ENCODE measurements at regions not wholly inside any gene's neighbourhood (a gene's known extent, or its start where the extent isn't known, plus 50 kb on each side); places are given as distances from the start of the nearest gene placed in this dataset.

DNA sequence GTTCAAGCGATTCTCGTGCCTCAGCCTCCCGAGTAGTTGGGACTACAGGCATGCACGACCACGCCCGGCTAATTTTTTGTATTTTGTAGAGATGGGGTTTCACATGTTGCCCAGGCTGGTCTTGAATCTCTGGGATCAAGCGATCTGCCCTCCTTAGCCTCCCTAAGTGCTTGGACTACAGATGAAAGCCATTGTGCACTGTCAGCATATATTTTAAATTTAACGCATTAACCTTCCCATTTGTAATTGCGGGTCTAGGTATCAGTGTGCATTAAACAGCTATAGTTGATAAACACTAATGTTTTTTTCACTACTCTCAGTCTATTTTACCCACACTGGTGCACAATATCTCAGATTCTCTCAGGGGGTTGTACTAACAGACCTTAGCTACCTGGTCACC is 1930.8 kb downstream of the C4orf33 start:
- H3K36me3 Mint-ChIP-seq (ENCODE audit: unreplicated experiment): no peaks in the 10 kb centered on the region
- no peaks in the 10 kb centered on the region for H3K27me3 Mint-ChIP-seq (ENCODE audit: unreplicated experiment)
- TF ChIP-seq, protein P1, sequence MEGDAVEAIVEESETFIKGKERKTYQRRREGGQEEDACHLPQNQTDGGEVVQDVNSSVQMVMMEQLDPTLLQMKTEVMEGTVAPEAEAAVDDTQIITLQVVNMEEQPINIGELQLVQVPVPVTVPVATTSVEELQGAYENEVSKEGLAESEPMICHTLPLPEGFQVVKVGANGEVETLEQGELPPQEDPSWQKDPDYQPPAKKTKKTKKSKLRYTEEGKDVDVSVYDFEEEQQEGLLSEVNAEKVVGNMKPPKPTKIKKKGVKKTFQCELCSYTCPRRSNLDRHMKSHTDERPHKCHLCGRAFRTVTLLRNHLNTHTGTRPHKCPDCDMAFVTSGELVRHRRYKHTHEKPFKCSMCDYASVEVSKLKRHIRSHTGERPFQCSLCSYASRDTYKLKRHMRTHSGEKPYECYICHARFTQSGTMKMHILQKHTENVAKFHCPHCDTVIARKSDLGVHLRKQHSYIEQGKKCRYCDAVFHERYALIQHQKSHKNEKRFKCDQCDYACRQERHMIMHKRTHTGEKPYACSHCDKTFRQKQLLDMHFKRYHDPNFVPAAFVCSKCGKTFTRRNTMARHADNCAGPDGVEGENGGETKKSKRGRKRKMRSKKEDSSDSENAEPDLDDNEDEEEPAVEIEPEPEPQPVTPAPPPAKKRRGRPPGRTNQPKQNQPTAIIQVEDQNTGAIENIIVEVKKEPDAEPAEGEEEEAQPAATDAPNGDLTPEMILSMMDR (IDR thresholded peaks at IDR 0.05): no peak
- H3K9me3 Mint-ChIP-seq (ENCODE audit: unreplicated experiment): no peaks in the 10 kb centered on the region
- H3K4me3 Mint-ChIP-seq (ENCODE audit: unreplicated experiment): no peak overlapping the region
- peaks cover 5% of the 10 kb centered on the region for H3K4me1 Mint-ChIP-seq (ENCODE audit: unreplicated experiment)
- H3K27ac Mint-ChIP-seq (ENCODE audit: unreplicated experiment): no peak overlapping the region
- no peak for DNase-seq (ENCODE audit: extremely low spot score, unreplicated experiment)

DNA sequence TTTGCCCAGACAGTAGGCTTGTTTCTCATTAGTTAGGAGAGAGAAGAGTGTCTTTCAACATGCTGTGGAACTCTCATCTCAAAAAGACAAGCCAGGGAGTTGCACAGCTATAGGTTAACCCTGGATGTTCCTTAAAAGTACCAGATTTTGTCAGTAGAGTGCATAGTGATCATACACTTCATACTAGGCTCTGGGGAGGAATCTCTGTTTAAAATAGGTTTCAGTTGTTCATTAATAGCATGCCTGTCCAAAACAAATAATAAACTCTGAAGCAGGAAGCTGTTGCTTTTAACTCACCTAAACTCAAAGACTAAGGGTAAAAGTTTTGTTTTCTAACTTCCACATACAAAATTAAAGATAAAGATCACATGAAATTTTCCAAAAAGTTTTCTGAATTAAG is 1948.4 kb downstream of the C4orf33 start:
- Mint-ChIP-seq H3K27me3 (ENCODE audit: unreplicated experiment) (peaks cover 3% of the 10 kb centered on the region), H3K9me3 (ENCODE audit: unreplicated experiment) (no peaks in the 10 kb centered on the region), H3K4me1 (ENCODE audit: unreplicated experiment) (no peaks in the 10 kb centered on the region), H3K4me3 (ENCODE audit: unreplicated experiment) (no peak overlapping the region), H3K36me3 (ENCODE audit: unreplicated experiment) (no peaks in the 10 kb centered on the region), H3K27ac (ENCODE audit: unreplicated experiment) (no peak overlapping the region)
- DNase-seq (ENCODE audit: extremely low spot score, unreplicated experiment): no peak
- TF ChIP-seq, protein P1 (IDR thresholded peaks at IDR 0.05): no peak

DNA sequence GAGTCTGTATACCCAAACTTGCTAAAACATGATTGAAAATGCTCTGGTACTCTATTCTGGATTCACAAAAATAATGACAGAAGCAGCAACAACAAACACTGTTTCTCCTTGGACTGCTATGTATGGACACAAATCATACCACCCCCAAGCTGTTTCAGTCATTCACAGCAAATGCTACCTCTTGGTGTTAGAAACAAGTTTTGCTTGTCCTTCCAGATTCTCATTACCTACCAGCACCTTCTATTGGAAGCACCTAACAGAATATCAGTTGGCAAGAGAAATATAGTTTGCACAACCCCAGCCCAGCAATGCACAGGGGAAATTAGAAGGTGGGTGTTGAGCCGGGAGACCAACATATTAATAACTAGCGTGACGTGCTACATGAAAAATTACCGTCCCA is 1950.9 kb downstream of the C4orf33 start:
- TF ChIP-seq, protein P1 (IDR thresholded peaks at IDR 0.05): no peak
- no peak overlapping the region for H3K27ac Mint-ChIP-seq (ENCODE audit: unreplicated experiment)
- H3K4me3 Mint-ChIP-seq (ENCODE audit: unreplicated experiment): no peak overlapping the region
- peaks cover 3% of the 10 kb centered on the region for H3K27me3 Mint-ChIP-seq (ENCODE audit: unreplicated experiment)
- no peaks in the 10 kb centered on the region for H3K9me3 Mint-ChIP-seq (ENCODE audit: unreplicated experiment)
- DNase-seq (ENCODE audit: extremely low spot score, unreplicated experiment): no peak
- no peaks in the 10 kb centered on the region for H3K36me3 Mint-ChIP-seq (ENCODE audit: unreplicated experiment)
- no peaks in the 10 kb centered on the region for H3K4me1 Mint-ChIP-seq (ENCODE audit: unreplicated experiment)

DNA sequence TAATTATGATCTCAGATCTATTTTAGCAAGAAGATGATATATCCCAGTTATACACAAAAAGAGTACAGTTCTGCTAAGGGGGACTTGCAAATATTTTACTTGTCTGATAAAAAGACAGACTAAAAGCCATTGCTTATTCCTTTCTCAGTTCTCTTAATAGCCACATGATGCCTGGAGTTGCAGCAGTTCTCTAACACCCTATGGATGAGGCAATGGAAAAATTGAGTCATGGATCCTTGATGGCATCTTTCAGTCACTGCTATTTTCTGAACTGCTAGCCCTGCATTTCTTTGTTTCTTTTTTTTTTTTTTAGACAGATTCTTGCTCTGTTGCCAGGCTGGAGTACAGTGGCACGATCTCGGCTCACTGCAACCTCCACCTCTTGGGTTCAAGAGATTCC is 1956.7 kb downstream of the C4orf33 start:
- no peak for DNase-seq (ENCODE audit: extremely low spot score, unreplicated experiment)
- no peaks in the 10 kb centered on the region for H3K27me3 Mint-ChIP-seq (ENCODE audit: unreplicated experiment)
- H3K27ac Mint-ChIP-seq (ENCODE audit: unreplicated experiment): no peak overlapping the region
- H3K9me3 Mint-ChIP-seq (ENCODE audit: unreplicated experiment): peaks cover 5% of the 10 kb centered on the region
- H3K4me1 Mint-ChIP-seq (ENCODE audit: unreplicated experiment): no peaks in the 10 kb centered on the region
- no peak overlapping the region for H3K4me3 Mint-ChIP-seq (ENCODE audit: unreplicated experiment)
- H3K36me3 Mint-ChIP-seq (ENCODE audit: unreplicated experiment): no peaks in the 10 kb centered on the region
- TF ChIP-seq, protein P1 (IDR thresholded peaks at IDR 0.05): no peak

DNA sequence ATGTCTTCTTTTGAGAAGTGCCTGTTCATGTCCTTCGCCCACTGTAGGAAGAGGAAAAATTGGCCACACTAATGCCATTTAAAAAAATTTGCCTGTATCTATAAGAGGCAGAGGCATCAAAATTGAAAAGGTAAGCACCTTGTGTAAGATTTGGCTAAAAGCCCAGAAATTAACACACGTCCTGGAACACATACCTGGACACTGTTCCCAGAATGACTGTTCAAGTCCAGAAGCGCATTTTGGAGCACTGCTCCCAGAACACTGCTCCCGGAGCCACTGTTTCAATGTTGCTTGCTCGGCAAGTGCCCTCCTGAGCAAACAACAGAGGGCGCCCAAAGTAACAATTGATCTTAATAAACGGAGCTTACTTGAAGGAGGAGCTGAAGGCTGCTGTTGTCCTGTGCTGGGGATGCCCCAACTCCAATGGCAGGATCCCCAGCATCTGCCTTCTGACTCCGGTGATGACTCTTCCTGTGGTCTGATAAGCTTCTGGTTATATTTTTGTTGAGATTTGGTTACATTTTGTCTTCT is 1958.6 kb downstream of the C4orf33 start:
- no peak overlapping the region for H3K27ac Mint-ChIP-seq (ENCODE audit: unreplicated experiment)
- TF ChIP-seq, protein P1 (IDR thresholded peaks at IDR 0.05): no peak
- no peak overlapping the region for H3K4me3 Mint-ChIP-seq (ENCODE audit: unreplicated experiment)
- H3K9me3 Mint-ChIP-seq (ENCODE audit: unreplicated experiment): peaks cover 5% of the 10 kb centered on the region
- H3K4me1 Mint-ChIP-seq (ENCODE audit: unreplicated experiment): no peaks in the 10 kb centered on the region
- H3K36me3 Mint-ChIP-seq (ENCODE audit: unreplicated experiment): no peaks in the 10 kb centered on the region
- DNase-seq (ENCODE audit: extremely low spot score, unreplicated experiment): no peak
- H3K27me3 Mint-ChIP-seq (ENCODE audit: unreplicated experiment): no peaks in the 10 kb centered on the region
